CD4-positive, alpha-beta T cell (primary cell): ENCODE measurements at regions not wholly inside any gene's neighbourhood (a gene's known extent, or its start where the extent isn't known, plus 50 kb on each side); places are given as distances from the start of the nearest gene placed in this dataset.

Experiments used
- ATAC-seq: fragments of 200-7000 bp; cut with Tn5 transposase; one replicate; pipeline ENCODE4 v1.10.0; 2022; ENCODE audit warnings: mild to moderate bottlenecking; ENCODE audit not compliant: poor library complexity
- CTCF ChIA-PET: fragments of 350-600 bp; sonication (Branson Sonifier 250); formaldehyde crosslinking; loops from one replicate; lab custom pipeline; 2021; ENCODE audit warnings: antibody characterized with exemption, inconsistent platforms; lab: Charles Lee
- POLR2A ChIA-PET: fragments of 350-600 bp; sonication (Branson Sonifier 250); formaldehyde crosslinking; loops from one replicate; lab custom pipeline; 2021; ENCODE audit warnings: antibody characterized with exemption, inconsistent platforms; lab: Charles Lee
- DNase-seq, 14 experiments: peaks; one replicate each; pipeline ENCODE4 v3.0.0-alpha.2; 2013 to 2020; ENCODE audit warnings: mixed read lengths in 2 of 14
- H3K27ac ChIP-seq, 2 donors: one replicate each; pipeline versions ENCODE4 v1.5.1 to v1.7.0; 2013; ENCODE audit warnings: low read length in 2 of 2, low read depth in 1 of 2, mild to moderate bottlenecking in 1 of 2
- H3K27me3 ChIP-seq, 2 experiments: 1 replicate in 1 of 2; 2 replicates in 1 of 2; pipeline versions ENCODE4 v1.6.1 to v1.7.0; 2013; ENCODE audit warnings: low read length in 2 of 2, control low read depth in 1 of 2, mild to moderate bottlenecking in 1 of 2, moderate library complexity in 1 of 2; ENCODE audit not compliant: insufficient read depth in 2 of 2, control insufficient read depth in 1 of 2
- H3K36me3 ChIP-seq: one replicate; pipeline ENCODE4 v1.6.1; 2013; ENCODE audit warnings: low read length, control low read depth; ENCODE audit not compliant: insufficient read depth
- H3K4me1 ChIP-seq: one replicate; pipeline ENCODE4 v1.6.1; 2013; ENCODE audit warnings: low read length, control low read depth; ENCODE audit not compliant: insufficient read depth
- H3K4me3 ChIP-seq: one replicate; pipeline ENCODE4 v1.5.1; 2013; ENCODE audit warnings: mild to moderate bottlenecking, low read length, moderate library complexity
- H3K9me3 ChIP-seq, 2 experiments: 1 replicate in 1 of 2; 2 replicates in 1 of 2; pipeline versions ENCODE4 v1.6.1 to v1.7.0; 2013; ENCODE audit warnings: low read length in 2 of 2, mild to moderate bottlenecking in 2 of 2, control low read depth in 1 of 2, moderate library complexity in 1 of 2; ENCODE audit not compliant: control insufficient read depth in 1 of 2, insufficient read depth in 1 of 2
- H3K27ac Mint-ChIP-seq: one replicate; pipeline ENCODE4 v1.8.0; 2020; ENCODE audit warnings: mixed read lengths
- H3K27me3 Mint-ChIP-seq: one replicate; pipeline ENCODE4 v1.8.0; 2021; ENCODE audit warnings: mixed read lengths
- H3K36me3 Mint-ChIP-seq: one replicate; pipeline ENCODE4 v1.8.0; 2021; ENCODE audit warnings: low read depth, mixed read lengths
- H3K4me1 Mint-ChIP-seq: one replicate; pipeline ENCODE4 v1.8.0; 2021; ENCODE audit warnings: low read depth, mixed read lengths
- H3K4me3 Mint-ChIP-seq: one replicate; pipeline ENCODE4 v1.8.0; 2020; ENCODE audit warnings: mild to moderate bottlenecking, mixed read lengths
- H3K9me3 Mint-ChIP-seq: one replicate; pipeline ENCODE4 v1.8.0; 2020; ENCODE audit warnings: mixed read lengths
- intact Hi-C, 2 experiments: fragments of 100-400 bp; cut with DNase I in 1 of 2; cut with micrococcal nuclease in 1 of 2; formaldehyde crosslinking; loops; one replicate each; pipeline versions ENCODE4 v1.15.1 to v1.9.0; 2023 to 2025; cut with DNase I, micrococcal nuclease
- TF ChIP-seq, protein P1 (sequence below): fragments of 200-600 bp; IDR thresholded peaks from one replicate; pipeline ENCODE4 v1.8.0; 2022; ENCODE audit warnings: antibody characterized with exemption, mild to moderate bottlenecking

DNA sequence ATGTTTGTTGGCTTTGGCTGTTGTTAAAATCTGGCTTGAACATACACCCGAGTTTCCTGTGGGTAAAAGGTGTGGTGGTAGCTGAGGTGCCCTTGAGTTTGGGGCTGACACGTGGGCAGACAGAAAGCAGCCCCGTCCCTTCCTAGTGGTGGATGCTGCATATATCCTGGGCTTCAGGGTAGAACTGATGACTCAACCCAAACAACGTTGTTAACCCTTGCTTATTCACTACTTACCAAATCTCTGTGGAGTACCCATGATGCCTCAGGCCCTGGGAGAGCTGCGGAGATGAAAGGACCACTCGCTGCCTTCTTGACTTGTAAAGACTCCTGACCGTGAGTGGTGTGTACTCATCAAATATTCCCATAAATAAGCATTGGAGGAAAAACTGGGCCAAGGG, 245.1 kb downstream of the RAB11FIP2 start:
- TF ChIP-seq, protein P1, sequence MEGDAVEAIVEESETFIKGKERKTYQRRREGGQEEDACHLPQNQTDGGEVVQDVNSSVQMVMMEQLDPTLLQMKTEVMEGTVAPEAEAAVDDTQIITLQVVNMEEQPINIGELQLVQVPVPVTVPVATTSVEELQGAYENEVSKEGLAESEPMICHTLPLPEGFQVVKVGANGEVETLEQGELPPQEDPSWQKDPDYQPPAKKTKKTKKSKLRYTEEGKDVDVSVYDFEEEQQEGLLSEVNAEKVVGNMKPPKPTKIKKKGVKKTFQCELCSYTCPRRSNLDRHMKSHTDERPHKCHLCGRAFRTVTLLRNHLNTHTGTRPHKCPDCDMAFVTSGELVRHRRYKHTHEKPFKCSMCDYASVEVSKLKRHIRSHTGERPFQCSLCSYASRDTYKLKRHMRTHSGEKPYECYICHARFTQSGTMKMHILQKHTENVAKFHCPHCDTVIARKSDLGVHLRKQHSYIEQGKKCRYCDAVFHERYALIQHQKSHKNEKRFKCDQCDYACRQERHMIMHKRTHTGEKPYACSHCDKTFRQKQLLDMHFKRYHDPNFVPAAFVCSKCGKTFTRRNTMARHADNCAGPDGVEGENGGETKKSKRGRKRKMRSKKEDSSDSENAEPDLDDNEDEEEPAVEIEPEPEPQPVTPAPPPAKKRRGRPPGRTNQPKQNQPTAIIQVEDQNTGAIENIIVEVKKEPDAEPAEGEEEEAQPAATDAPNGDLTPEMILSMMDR, result no peak
- H3K27ac Mint-ChIP-seq, result no peak overlapping the region
- Histone ChIP-seq H3K4me1 (no peaks in the 10 kb centered on the region), H3K36me3 (no peaks in the 10 kb centered on the region), H3K27ac (no peak overlapping the region), H3K9me3 (peaks cover 0 to 4% of the 10 kb centered on the region in 2 experiments), H3K4me3 (no peak overlapping the region), H3K27me3 (no peaks in the 10 kb centered on the region)
- ChIA-PET POLR2A (no interaction called here), CTCF (no interaction called here)
- H3K4me3 Mint-ChIP-seq, result no peak overlapping the region
- H3K27me3 Mint-ChIP-seq, result peaks cover 7% of the 10 kb centered on the region
- no peak for DNase-seq
- ATAC-seq, result no peak
- H3K36me3 Mint-ChIP-seq, result no peaks in the 10 kb centered on the region
- H3K9me3 Mint-ChIP-seq, result no peaks in the 10 kb centered on the region
- no peaks in the 10 kb centered on the region for H3K4me1 Mint-ChIP-seq
- intact Hi-C loops, result no loop called here

DNA sequence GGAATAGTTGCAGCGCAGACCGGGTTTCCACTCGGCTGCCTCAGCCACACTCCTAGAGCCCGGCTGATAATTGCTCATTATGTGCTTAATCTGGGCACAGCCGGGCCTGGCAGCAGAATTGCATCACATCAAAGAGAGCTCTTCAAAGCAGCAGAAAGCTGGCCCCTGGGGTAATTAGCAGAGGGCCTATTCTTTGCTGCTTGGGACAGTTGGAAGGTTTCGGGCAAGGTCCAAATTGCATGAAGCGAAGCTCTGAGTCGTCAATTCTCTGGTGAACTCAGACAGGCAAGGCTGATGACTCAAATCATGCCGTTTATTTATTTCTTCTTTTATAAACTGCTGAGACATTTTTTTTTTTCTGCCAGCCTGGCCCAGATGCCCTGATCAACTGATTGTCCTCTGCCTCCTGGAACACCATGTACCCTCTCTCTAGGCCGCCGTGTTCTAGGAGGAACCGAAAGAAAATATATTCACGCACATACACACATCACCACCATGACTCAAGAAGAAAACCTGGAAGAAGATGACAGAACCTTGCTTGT, 242.2 kb downstream of the RAB11FIP2 start:
- H3K36me3 Mint-ChIP-seq, result no peaks in the 10 kb centered on the region
- no peak overlapping the region for H3K4me3 Mint-ChIP-seq
- no peaks in the 10 kb centered on the region for H3K4me1 ChIP-seq
- no peaks in the 10 kb centered on the region for H3K36me3 ChIP-seq
- H3K27ac Mint-ChIP-seq, result no peak overlapping the region
- H3K4me3 ChIP-seq, result no peak overlapping the region
- CTCF ChIA-PET, result no interaction called here
- no peaks in the 10 kb centered on the region for H3K9me3 Mint-ChIP-seq
- no peak overlapping the region for H3K27ac ChIP-seq
- H3K27me3 ChIP-seq, result peaks cover 0 to 6% of the 10 kb centered on the region in 2 experiments
- TF ChIP-seq, protein P1, result no peak
- ATAC-seq, result no peak
- no peaks in the 10 kb centered on the region for H3K4me1 Mint-ChIP-seq
- POLR2A ChIA-PET, result no interaction called here
- intact Hi-C loops, result no loop called here
- H3K9me3 ChIP-seq, result peaks cover 0 to 4% of the 10 kb centered on the region in 2 experiments
- DNase-seq, result no peak
- peaks cover 4% of the 10 kb centered on the region for H3K27me3 Mint-ChIP-seq

DNA sequence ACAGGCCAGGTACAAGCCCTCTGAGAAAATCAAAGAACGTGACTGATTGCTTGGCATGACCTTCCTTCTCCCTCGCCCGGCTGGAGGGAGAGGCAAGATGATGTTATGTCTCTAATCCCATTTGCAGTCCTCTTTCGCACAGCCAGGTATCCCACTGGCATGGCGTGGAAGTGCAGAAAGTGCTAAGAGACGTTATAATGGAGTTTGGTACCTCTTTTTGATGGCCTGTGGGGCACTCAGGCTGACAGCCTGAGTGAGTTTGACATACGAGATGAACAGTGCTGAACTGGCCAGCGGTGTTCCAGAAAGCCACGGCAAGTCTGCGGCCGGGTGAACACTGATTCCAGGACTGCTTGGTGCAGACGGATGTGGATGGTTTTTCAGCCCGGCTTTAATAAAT, 241.6 kb downstream of the RAB11FIP2 start:
- no peaks in the 10 kb centered on the region for H3K4me1 Mint-ChIP-seq
- no peak for ATAC-seq
- ChIA-PET CTCF (no interaction called here), POLR2A (no interaction called here)
- peaks cover 4% of the 10 kb centered on the region for H3K27me3 Mint-ChIP-seq
- H3K27ac Mint-ChIP-seq, result no peak overlapping the region
- intact Hi-C loops, result no loop called here
- Histone ChIP-seq H3K36me3 (no peaks in the 10 kb centered on the region), H3K4me1 (no peaks in the 10 kb centered on the region), H3K4me3 (no peak overlapping the region), H3K27ac (no peak overlapping the region), H3K27me3 (peaks cover 0 to 6% of the 10 kb centered on the region in 2 experiments), H3K9me3 (peaks cover 0 to 4% of the 10 kb centered on the region in 2 experiments)
- H3K9me3 Mint-ChIP-seq, result peaks cover 2% of the 10 kb centered on the region
- H3K36me3 Mint-ChIP-seq, result no peaks in the 10 kb centered on the region
- TF ChIP-seq, protein P1, result no peak
- DNase-seq, result no peak
- H3K4me3 Mint-ChIP-seq, result no peak overlapping the region
